GM21825 (cell line): ENCODE measurements at regions not wholly inside any gene's neighbourhood (a gene's known extent, or its start where the extent isn't known, plus 50 kb on each side); places are given as distances from the start of the nearest gene placed in this dataset.

Experiments used
- ATAC-seq: cut with Tn5 transposase; IDR thresholded peaks from one replicate; pipeline ENCODE4 v1.9.1; 2021; ENCODE audit warnings: mild to moderate bottlenecking, moderate library complexity; ENCODE audit not compliant: unreplicated experiment

- ATAC-seq = no peak
These were observed 783.8 kb upstream of the EDIL3 start for GRCh38 chr5:85168474-85168873.

- no peak for ATAC-seq
These were observed 785.5 kb upstream of the EDIL3 start for GRCh38 chr5:85170183-85170582.

- no peak for ATAC-seq
These were observed 788.8 kb upstream of the EDIL3 start for GRCh38 chr5:85173469-85173868.

- ATAC-seq = no peak
These were observed 797.7 kb upstream of the EDIL3 start for GRCh38 chr5:85182344-85182743.

GRCh38 chr5:85204289-85204688, 819.6 kb upstream of the EDIL3 start:
- ATAC-seq = no peak

- no peak for ATAC-seq
These were observed 820.8 kb upstream of the EDIL3 start for GRCh38 chr5:85205430-85205829.

GRCh38 chr5:85225388-85225787, 840.7 kb upstream of the EDIL3 start:
- no peak for ATAC-seq

- no peak for ATAC-seq
These were observed 864.5 kb upstream of the EDIL3 start for GRCh38 chr5:85249204-85249603.

GRCh38 chr5:85263125-85263524, 878.4 kb upstream of the EDIL3 start:
- ATAC-seq = no peak

- no peak for ATAC-seq
These were observed 882.0 kb upstream of the EDIL3 start for GRCh38 chr5:85266692-85267091.

GRCh38 chr5:85268194-85268593, 883.5 kb upstream of the EDIL3 start:
- ATAC-seq = no peak

- ATAC-seq = peak; percentile 90
These were observed 893.5 kb upstream of the EDIL3 start for GRCh38 chr5:85278193-85278592.

- ATAC-seq = no peak
These were observed 904.2 kb upstream of the EDIL3 start for GRCh38 chr5:85288914-85289313.

GRCh38 chr5:85293145-85293785, 908.6 kb upstream of the EDIL3 start:
- no peak for ATAC-seq

- ATAC-seq = no peak
These were observed 919.8 kb upstream of the EDIL3 start for GRCh38 chr5:85304524-85304923.

GRCh38 chr5:85305766-85306165, 921.1 kb upstream of the EDIL3 start:
- ATAC-seq = no peak

- ATAC-seq = no peak
These were observed 926.9 kb upstream of the EDIL3 start for GRCh38 chr5:85311536-85311935.

- no peak for ATAC-seq
These were observed 935.8 kb upstream of the EDIL3 start for GRCh38 chr5:85320495-85320894.

- no peak for ATAC-seq
These were observed 948.6 kb upstream of the EDIL3 start for GRCh38 chr5:85333276-85333675.

GRCh38 chr5:85337435-85337834, 952.8 kb upstream of the EDIL3 start:
- ATAC-seq = no peak

GRCh38 chr5:85340790-85341189, 956.1 kb upstream of the EDIL3 start:
- no peak for ATAC-seq

- ATAC-seq = no peak
These were observed 961.1 kb upstream of the EDIL3 start for GRCh38 chr5:85345818-85346217.

GRCh38 chr5:85357309-85357708, 972.6 kb upstream of the EDIL3 start:
- ATAC-seq = no peak
